H1 (cell line): ENCODE measurements at regions not wholly inside any gene's neighbourhood (a gene's known extent, or its start where the extent isn't known, plus 50 kb on each side); places are given as distances from the start of the nearest gene placed in this dataset.

Experiments used
- CTCF ChIA-PET: fragments of 300-600 bp; sonication (Branson Sonifier 250); formaldehyde crosslinking; loops from one replicate; lab custom pipeline; 2021; ENCODE audit not compliant: partially characterized antibody; lab: Charles Lee
- POLR2A ChIA-PET: fragments of 300-600 bp; sonication (Branson Sonifier 250); formaldehyde crosslinking; loops from one replicate; lab custom pipeline; 2021; ENCODE audit warnings: inconsistent platforms; ENCODE audit not compliant: partially characterized antibody; lab: Charles Lee
- DNase-seq, 2 experiments: peaks; one replicate each; pipeline versions ENCODE4 v3.0.0 to v3.0.0-alpha.2; 2010 to 2022; ENCODE audit warnings: low spot score in 2 of 2, low read depth in 1 of 2, mixed read lengths in 1 of 2
- FAIRE-seq: peaks from 2 replicates; lab custom pipeline; 2011; peaks lifted over from hg19 to GRCh38; lab: Jason Lieb, UNC
- H2AFZ ChIP-seq: 2 replicates; pipeline ENCODE4 v1.8.1; 2012; ENCODE audit warnings: low read length, inconsistent platforms
- H2AK5ac ChIP-seq: 2 replicates; pipeline ENCODE4 v1.6.1; 2013; ENCODE audit warnings: low read depth, low read length
- H2BK120ac ChIP-seq: replicated peaks from 2 replicates; pipeline ENCODE3; 2013; ENCODE audit warnings: low read depth, low read length, inconsistent platforms
- H2BK12ac ChIP-seq: 2 replicates; pipeline ENCODE4 v1.6.1; 2013; ENCODE audit warnings: low read depth, low read length
- H2BK15ac ChIP-seq: 2 replicates; pipeline ENCODE4 v1.6.1; 2013; ENCODE audit warnings: low read length
- H2BK20ac ChIP-seq: 2 replicates; pipeline ENCODE4 v1.6.1; 2013; ENCODE audit warnings: low read length
- H2BK5ac ChIP-seq: 2 replicates; pipeline ENCODE4 v1.6.1; 2013; ENCODE audit warnings: low read depth, low read length
- H3K14ac ChIP-seq: 2 replicates; pipeline ENCODE4 v1.6.1; 2013; ENCODE audit warnings: inconsistent platforms; ENCODE audit not compliant: insufficient read length
- H3K18ac ChIP-seq: 2 replicates; pipeline ENCODE4 v1.6.1; 2013; ENCODE audit warnings: low read length; ENCODE audit errors: extremely low read depth
- H3K23ac ChIP-seq: 2 replicates; pipeline ENCODE4 v1.6.1; 2013; ENCODE audit warnings: inconsistent platforms; ENCODE audit not compliant: insufficient read length
- H3K23me2 ChIP-seq: 2 replicates; pipeline ENCODE4 v1.6.1; 2013; ENCODE audit warnings: low read depth, low read length
- H3K27ac ChIP-seq: 2 replicates; pipeline ENCODE4 v1.6.1; 2011; ENCODE audit warnings: low read depth, low read length, inconsistent platforms
- H3K27me3 ChIP-seq, 4 experiments: replicated peaks in 1 of 4; 1 replicate in 1 of 4; 2 replicates in 3 of 4; pipeline versions ENCODE4 v1.6.1 to v1.8.1; 2011 to 2013; ENCODE audit warnings: low read length in 3 of 4, mild to moderate bottlenecking in 3 of 4, inconsistent platforms in 2 of 4, mixed read lengths in 2 of 4, moderate library complexity in 1 of 4; ENCODE audit not compliant: control insufficient read depth in 3 of 4, insufficient read depth in 3 of 4; ENCODE audit errors: extremely low read depth in 1 of 4
- H3K36me3 ChIP-seq, 4 experiments: 2 replicates each; pipeline versions ENCODE4 v1.6.1 to v1.8.1; 2011 to 2013; ENCODE audit warnings: mild to moderate bottlenecking in 4 of 4, low read length in 3 of 4, moderate library complexity in 2 of 4, control low read depth in 1 of 4, inconsistent platforms in 1 of 4; ENCODE audit not compliant: insufficient read depth in 4 of 4, control insufficient read depth in 2 of 4
- H3K4ac ChIP-seq: replicated peaks from 2 replicates; pipeline ENCODE3; 2013; ENCODE audit warnings: low read length, low read depth, mixed read lengths, inconsistent platforms; ENCODE audit not compliant: insufficient read length
- H3K4me1 ChIP-seq, 4 experiments: replicated peaks in 1 of 4; 1 replicate in 1 of 4; 2 replicates in 3 of 4; pipeline versions ENCODE4 v1.6.1 to v1.8.1; 2011 to 2013; ENCODE audit warnings: low read length in 3 of 4, inconsistent platforms in 2 of 4, mixed read lengths in 1 of 4; ENCODE audit not compliant: insufficient read depth in 4 of 4, control insufficient read depth in 3 of 4
- H3K4me2 ChIP-seq, 2 experiments: 2 replicates each; pipeline versions ENCODE4 v1.6.1 to v1.8.1; 2011 to 2013; ENCODE audit warnings: low read depth in 2 of 2, low read length in 2 of 2, control low read depth in 1 of 2, inconsistent platforms in 1 of 2, mild to moderate bottlenecking in 1 of 2; ENCODE audit not compliant: insufficient read depth in 1 of 2
- H3K4me3 ChIP-seq, 4 experiments: fragments of 200-600, 300-600 bp in 1 of 4; sonication (generic), shearing (Covaris generic), sonication (Bioruptor Twin) in 1 of 4; 2 replicates each; pipeline versions ENCODE4 v1.5.1 to v1.8.1; 2011 to 2016; ENCODE audit warnings: low read length in 4 of 4, low read depth in 3 of 4, control low read depth in 2 of 4, inconsistent platforms in 2 of 4, mild to moderate bottlenecking in 2 of 4, mixed read lengths in 1 of 4, moderate library complexity in 1 of 4; ENCODE audit not compliant: insufficient read depth in 2 of 4; ENCODE audit errors: extremely low read depth in 1 of 4
- H3K56ac ChIP-seq: replicated peaks from 2 replicates; pipeline ENCODE3; 2013; ENCODE audit warnings: low read depth, mild to moderate bottlenecking, mixed read lengths, low read length, inconsistent platforms; ENCODE audit not compliant: insufficient read length
- H3K79me1 ChIP-seq: 2 replicates; pipeline ENCODE4 v1.6.1; 2013; ENCODE audit warnings: low read depth, low read length, control low read depth
- H3K79me2 ChIP-seq, 2 experiments: 2 replicates each; pipeline versions ENCODE4 v1.6.1 to v1.8.1; 2012 to 2013; ENCODE audit warnings: low read length in 2 of 2, mild to moderate bottlenecking in 2 of 2, inconsistent platforms in 1 of 2; ENCODE audit not compliant: insufficient read depth in 2 of 2, control insufficient read depth in 1 of 2
- H3K9ac ChIP-seq, 4 experiments: replicated peaks in 1 of 4; 1 replicate in 1 of 4; 2 replicates in 3 of 4; pipeline versions ENCODE4 v1.6.1 to v1.8.1; 2011 to 2013; ENCODE audit warnings: low read depth in 3 of 4, low read length in 3 of 4, control low read depth in 2 of 4, mild to moderate bottlenecking in 2 of 4, moderate library complexity in 2 of 4, inconsistent platforms in 1 of 4; ENCODE audit errors: extremely low read depth in 1 of 4
- H3K9me3 ChIP-seq, 2 experiments: 2 replicates each; pipeline versions ENCODE4 v1.6.1 to v1.8.1; 2012 to 2013; ENCODE audit warnings: mild to moderate bottlenecking in 2 of 2, moderate library complexity in 2 of 2, control low read depth in 1 of 2, inconsistent platforms in 1 of 2, low read depth in 1 of 2, low read length in 1 of 2, mixed read lengths in 1 of 2; ENCODE audit not compliant: insufficient read depth in 2 of 2
- H4K20me1 ChIP-seq, 2 experiments: replicated peaks in 1 of 2; 2 replicates each; pipeline versions ENCODE3 to v1.8.1; 2011 to 2013; ENCODE audit warnings: inconsistent platforms in 2 of 2, low read length in 2 of 2, mild to moderate bottlenecking in 1 of 2; ENCODE audit not compliant: insufficient read depth in 2 of 2, control insufficient read depth in 1 of 2
- H4K5ac ChIP-seq: 2 replicates; pipeline ENCODE4 v1.6.1; 2013; ENCODE audit warnings: low read length, low read depth, mixed read lengths, inconsistent platforms; ENCODE audit not compliant: insufficient read length
- H4K8ac ChIP-seq: 2 replicates; pipeline ENCODE4 v1.8.0; 2013; ENCODE audit warnings: mild to moderate bottlenecking, moderate library complexity, low read length, inconsistent platforms; ENCODE audit not compliant: insufficient read depth; ENCODE audit errors: extremely low read depth
- H4K91ac ChIP-seq: replicated peaks from 2 replicates; pipeline ENCODE3; 2013; ENCODE audit warnings: low read length, mixed read lengths, inconsistent platforms; ENCODE audit not compliant: insufficient read length
- SAP30 ChIP-seq: fragments of 300-600 bp; sonication (generic); IDR thresholded peaks from 2 replicates; pipeline ENCODE4 v1.7.1; 2012; ENCODE audit warnings: low read length, moderate library complexity, mild to moderate bottlenecking, inconsistent platforms; ENCODE audit not compliant: insufficient read depth, insufficient replicate concordance
- SIRT6 ChIP-seq: IDR thresholded peaks from one replicate; pipeline ENCODE4 v1.7.1; 2012; ENCODE audit warnings: low read length, inconsistent platforms
- TAF1 ChIP-seq: IDR thresholded peaks from 2 replicates; pipeline ENCODE4 v1.6.1; 2011; ENCODE audit warnings: mild to moderate bottlenecking, low read depth, low read length
- WGBS, 2 experiments: shearing (Covaris generic) in 1 of 2; methylation state at CpG; one replicate each; pipeline versions ENCODE4 v1.1.6 to v1.1.7; 2013 to 2015; ENCODE audit warnings: low lambda C conversion rate in 2 of 2, mixed read lengths in 2 of 2, inconsistent platforms in 1 of 2, low coverage in 1 of 2, missing lambda C conversion rate in 1 of 2; ENCODE audit not compliant: insufficient replicate concordance in 2 of 2, insufficient coverage in 1 of 2, insufficient read length in 1 of 2; ENCODE audit errors: extremely low coverage in 1 of 2, missing lambda C conversion rate in 1 of 2; 5-methylcytosine and 5-hydroxymethylcytosine counted together

GRCh38 chr12:59077575-59078426 lies 157.5 kb upstream of the LRIG3 start:
- no peak overlapping the region for H3K18ac ChIP-seq
- H2BK120ac ChIP-seq: no peak overlapping the region
- H2BK15ac ChIP-seq: no peak overlapping the region
- no peaks in the 10 kb centered on the region for H3K36me3 ChIP-seq
- H3K23ac ChIP-seq: no peak overlapping the region
- no peak overlapping the region for H3K9ac ChIP-seq
- no peak overlapping the region for H3K14ac ChIP-seq
- no peaks in the 10 kb centered on the region for H3K79me2 ChIP-seq
- TF ChIP-seq SAP30: no peak
- no peak for TF ChIP-seq TAF1
- TF ChIP-seq SIRT6: no peak
- no peak overlapping the region for H3K4me3 ChIP-seq
- H3K79me1 ChIP-seq: no peaks in the 10 kb centered on the region
- DNase-seq (no peak), FAIRE-seq (peak; percentile 32)
- H2BK5ac ChIP-seq: no peak overlapping the region
- CTCF ChIA-PET: interaction anchor here (0.6 to 2.2 kb wide), 7 partner anchors 10 to 537 kb away, joined by 3 to 6 read pairs (median 3); no protein-coding TSS in a partner anchor
- no peak overlapping the region for H2BK20ac ChIP-seq
- no peak overlapping the region for H3K4me2 ChIP-seq
- no peak overlapping the region for H4K8ac ChIP-seq
- no peaks in the 10 kb centered on the region for H3K4me1 ChIP-seq
- H2AK5ac ChIP-seq: no peak overlapping the region
- no peak overlapping the region for H3K56ac ChIP-seq
- no peak overlapping the region for H3K27ac ChIP-seq
- H4K91ac ChIP-seq: no peak overlapping the region
- H3K9me3 ChIP-seq: no peaks in the 10 kb centered on the region
- no peaks in the 10 kb centered on the region for H3K23me2 ChIP-seq
- no peaks in the 10 kb centered on the region for H4K20me1 ChIP-seq
- 84% methylated on average over 6 of the region's 6 CpGs; no CpG with 5 or more reads in 1 of the 2 experiments for WGBS, 2 experiments
- H2BK12ac ChIP-seq: no peak overlapping the region
- no peak overlapping the region for H4K5ac ChIP-seq
- POLR2A ChIA-PET: no interaction called here
- peak overlapping the region; percentile 70 for H2AFZ ChIP-seq
- no peaks in the 10 kb centered on the region for H3K27me3 ChIP-seq
- no peak overlapping the region for H3K4ac ChIP-seq
